Muscle layer of colon (tissue), 2 donors: ENCODE measurements at regions not wholly inside any gene's neighbourhood (a gene's known extent, or its start where the extent isn't known, plus 50 kb on each side); places are given as distances from the start of the nearest gene placed in this dataset.
"Not testable (repeated sequence)": the region's sequence is repeated elsewhere in the genome, so short reads cannot be mapped to it uniquely, and the experiment has no call there.

Source experiments
- H3K27ac ChIP-seq: one replicate; pipeline ENCODE4 v1.7.0; 2013; ENCODE audit warnings: low read depth, mild to moderate bottlenecking, low read length, moderate library complexity
- H3K27me3 ChIP-seq, 2 donors: one replicate each; pipeline ENCODE4 v1.7.0; 2013; ENCODE audit warnings: low read length in 2 of 2, mild to moderate bottlenecking in 2 of 2; ENCODE audit not compliant: insufficient read depth in 2 of 2, control insufficient read depth in 1 of 2
- H3K36me3 ChIP-seq: one replicate; pipeline ENCODE4 v1.7.0; 2013; ENCODE audit warnings: mild to moderate bottlenecking, low read length; ENCODE audit not compliant: insufficient read depth
- H3K4me1 ChIP-seq: one replicate; pipeline ENCODE4 v1.7.0; 2013; ENCODE audit warnings: mild to moderate bottlenecking, low read length; ENCODE audit not compliant: insufficient read depth
- H3K4me3 ChIP-seq, 2 donors: one replicate each; pipeline ENCODE4 v1.7.0; 2013; ENCODE audit warnings: low read length in 2 of 2, low read depth in 1 of 2, mild to moderate bottlenecking in 1 of 2, moderate library complexity in 1 of 2
- H3K9ac ChIP-seq: one replicate; pipeline ENCODE4 v1.7.0; 2013; ENCODE audit warnings: low read length
- H3K9me3 ChIP-seq: one replicate; pipeline ENCODE4 v1.7.0; 2013; ENCODE audit warnings: mild to moderate bottlenecking, low read length
- donor health status: abdominal sarcoma.
- donor health status: Adenocarcinoma of cecum.

GRCh38 chr7:69062020-69062765 lies 536.1 kb upstream of the AUTS2 start:
- H3K36me3 ChIP-seq: no peaks in the 10 kb centered on the region
- no peak overlapping the region for H3K9ac ChIP-seq
- H3K4me1 ChIP-seq: no peaks in the 10 kb centered on the region
- H3K4me3 ChIP-seq: no peak overlapping the region
- no peaks in the 10 kb centered on the region for H3K9me3 ChIP-seq
- no peak overlapping the region for H3K27ac ChIP-seq
- no peaks in the 10 kb centered on the region for H3K27me3 ChIP-seq

- Histone ChIP-seq H3K36me3 (no peaks in the 10 kb centered on the region), H3K9me3 (peaks cover 6% of the 10 kb centered on the region), H3K27me3 (no peaks in the 10 kb centered on the region), H3K9ac (no peak overlapping the region), H3K4me1 (no peaks in the 10 kb centered on the region), H3K27ac (no peak overlapping the region), H3K4me3 (no peak overlapping the region)
These were observed 530.9 kb upstream of the AUTS2 start for GRCh38 chr7:69067397-69067796.

- peaks cover 6% of the 10 kb centered on the region for H3K9me3 ChIP-seq
These were observed 527.8 kb upstream of the AUTS2 start for GRCh38 chr7:69070476-69070875.

GRCh38 chr7:69076566-69076965 lies 521.7 kb upstream of the AUTS2 start:
- no peaks in the 10 kb centered on the region for H3K36me3 ChIP-seq
- H3K4me1 ChIP-seq: peaks cover 8% of the 10 kb centered on the region
- no peak overlapping the region for H3K9ac ChIP-seq
- H3K27me3 ChIP-seq: no peaks in the 10 kb centered on the region
- H3K27ac ChIP-seq: no peak overlapping the region
- H3K9me3 ChIP-seq: no peaks in the 10 kb centered on the region
- no peak overlapping the region for H3K4me3 ChIP-seq

More at GRCh38 chr7:69070476-69070875, 527.8 kb upstream of the AUTS2 start:
- Histone ChIP-seq H3K27me3 (no peaks in the 10 kb centered on the region), H3K27ac (no peak overlapping the region), H3K36me3 (no peaks in the 10 kb centered on the region), H3K4me1 (no peaks in the 10 kb centered on the region), H3K9ac (no peak overlapping the region), H3K4me3 (no peak overlapping the region)

- Histone ChIP-seq H3K36me3 (no peaks in the 10 kb centered on the region), H3K9ac (no peak overlapping the region), H3K27me3 (no peaks in the 10 kb centered on the region), H3K4me3 (no peak overlapping the region), H3K4me1 (peaks cover 8% of the 10 kb centered on the region), H3K27ac (no peak overlapping the region), H3K9me3 (no peaks in the 10 kb centered on the region)
These were observed 519.1 kb upstream of the AUTS2 start for GRCh38 chr7:69078997-69079769.

GRCh38 chr7:69087281-69087680 lies 511.0 kb upstream of the AUTS2 start:
- H3K9ac ChIP-seq, H3K36me3 ChIP-seq, H3K9me3 ChIP-seq: not testable (repeated sequence)

GRCh38 chr7:69088185-69088584 lies 510.1 kb upstream of the AUTS2 start:
- no peak overlapping the region for H3K9ac ChIP-seq
- H3K4me3 ChIP-seq: no peak overlapping the region
- no peaks in the 10 kb centered on the region for H3K27me3 ChIP-seq
- H3K36me3 ChIP-seq: no peaks in the 10 kb centered on the region
- H3K27ac ChIP-seq: no peak overlapping the region
- no peaks in the 10 kb centered on the region for H3K9me3 ChIP-seq
- no peaks in the 10 kb centered on the region for H3K4me1 ChIP-seq

More at GRCh38 chr7:69087281-69087680, 511.0 kb upstream of the AUTS2 start:
- not testable (repeated sequence) for H3K4me1 ChIP-seq, H3K27ac ChIP-seq, H3K27me3 ChIP-seq, H3K4me3 ChIP-seq

GRCh38 chr7:69090936-69091335 lies 507.3 kb upstream of the AUTS2 start:
- H3K9me3 ChIP-seq: peaks cover 4% of the 10 kb centered on the region
- H3K36me3 ChIP-seq: no peaks in the 10 kb centered on the region
- no peaks in the 10 kb centered on the region for H3K4me1 ChIP-seq
- H3K27me3 ChIP-seq: no peaks in the 10 kb centered on the region
- no peak overlapping the region for H3K9ac ChIP-seq
- H3K4me3 ChIP-seq: no peak overlapping the region
- H3K27ac ChIP-seq: no peak overlapping the region

- H3K9me3 ChIP-seq: peaks cover 4% of the 10 kb centered on the region
- no peak overlapping the region for H3K9ac ChIP-seq
- no peaks in the 10 kb centered on the region for H3K36me3 ChIP-seq
- no peaks in the 10 kb centered on the region for H3K4me1 ChIP-seq
- H3K27ac ChIP-seq: no peak overlapping the region
- no peaks in the 10 kb centered on the region for H3K27me3 ChIP-seq
- no peak overlapping the region for H3K4me3 ChIP-seq
These were observed 506.8 kb upstream of the AUTS2 start for GRCh38 chr7:69091521-69091920.

GRCh38 chr7:69095127-69095526 lies 503.1 kb upstream of the AUTS2 start:
- Histone ChIP-seq H3K36me3 (no peaks in the 10 kb centered on the region), H3K27ac (no peak overlapping the region), H3K4me3 (no peak overlapping the region), H3K9ac (no peak overlapping the region), H3K4me1 (no peaks in the 10 kb centered on the region), H3K9me3 (peaks cover 4% of the 10 kb centered on the region), H3K27me3 (no peaks in the 10 kb centered on the region)

- H3K36me3 ChIP-seq: no peaks in the 10 kb centered on the region
These were observed 502.6 kb upstream of the AUTS2 start for GRCh38 chr7:69095649-69096048.

More at GRCh38 chr7:69095649-69096048, 502.6 kb upstream of the AUTS2 start:
- Histone ChIP-seq H3K4me3 (no peak overlapping the region), H3K27me3 (no peaks in the 10 kb centered on the region), H3K4me1 (no peaks in the 10 kb centered on the region), H3K9me3 (peaks cover 4% of the 10 kb centered on the region), H3K9ac (no peak overlapping the region), H3K27ac (no peak overlapping the region)
